IPS-NIHi11 (cell line): ENCODE measurements at regions not wholly inside any gene's neighbourhood (a gene's known extent, or its start where the extent isn't known, plus 50 kb on each side); places are given as distances from the start of the nearest gene placed in this dataset.

ENCODE experiments used
- DNase-seq: peaks from one replicate; pipeline ENCODE4 v3.0.0; 2012; ENCODE audit warnings: mixed read lengths, low spot score

GRCh38 chr9:23914431-23915003 lies 88.5 kb upstream of the ELAVL2 start:
- DNase-seq, result no peak

DNA sequence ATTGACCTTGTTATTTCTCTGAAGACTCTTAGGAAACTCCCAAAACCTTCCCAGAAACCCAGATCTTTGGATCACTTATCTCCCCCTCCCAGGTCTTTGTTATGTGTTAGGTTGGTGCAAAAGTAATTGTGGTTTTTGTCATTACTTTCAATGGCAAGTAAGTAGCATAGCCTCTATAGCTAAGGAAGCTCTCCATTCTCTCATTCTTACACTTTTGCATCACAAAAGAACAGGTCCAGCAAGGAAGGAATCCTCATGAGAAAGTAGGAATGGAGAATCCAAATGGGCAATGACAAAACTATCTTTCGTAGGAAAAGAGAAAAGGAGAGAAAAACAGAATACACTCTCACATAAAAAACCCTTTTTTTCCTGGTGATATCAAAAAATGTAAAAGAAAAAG lies 81.3 kb upstream of the ELAVL2 start:
- no peak for DNase-seq

- no peak for DNase-seq
Measured at GRCh38 chr9:23887781-23888180, 61.7 kb upstream of the ELAVL2 start.
